ENCODE measurements at regions not wholly inside any gene's neighbourhood (a gene's known extent, or its start where the extent isn't known, plus 50 kb on each side); places are given as distances from the start of the nearest gene placed in this dataset.

DNA sequence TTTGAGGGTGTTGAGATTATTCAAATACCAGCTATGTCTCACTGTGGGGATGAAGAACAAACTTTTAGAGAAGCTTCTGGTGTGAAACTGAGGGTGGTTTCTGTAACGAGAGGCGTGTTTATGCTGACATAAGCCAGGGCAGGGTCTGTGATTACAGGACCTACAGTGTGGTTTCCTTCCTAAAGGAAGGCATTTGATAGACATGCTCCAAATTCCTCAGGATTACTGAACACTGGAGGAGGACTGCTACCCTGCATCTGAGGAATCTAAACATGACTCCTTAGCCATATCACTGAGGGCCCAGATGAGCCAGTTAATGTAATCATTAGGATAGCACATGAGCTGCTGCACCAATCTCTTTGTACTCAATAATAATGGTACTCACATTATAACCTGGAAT is 328.4 kb upstream of the UMPS start:
- DNase-seq (ENCODE audit: low read depth) (no peak), FAIRE-seq (no peak)
- TF ChIP-seq, protein P1, sequence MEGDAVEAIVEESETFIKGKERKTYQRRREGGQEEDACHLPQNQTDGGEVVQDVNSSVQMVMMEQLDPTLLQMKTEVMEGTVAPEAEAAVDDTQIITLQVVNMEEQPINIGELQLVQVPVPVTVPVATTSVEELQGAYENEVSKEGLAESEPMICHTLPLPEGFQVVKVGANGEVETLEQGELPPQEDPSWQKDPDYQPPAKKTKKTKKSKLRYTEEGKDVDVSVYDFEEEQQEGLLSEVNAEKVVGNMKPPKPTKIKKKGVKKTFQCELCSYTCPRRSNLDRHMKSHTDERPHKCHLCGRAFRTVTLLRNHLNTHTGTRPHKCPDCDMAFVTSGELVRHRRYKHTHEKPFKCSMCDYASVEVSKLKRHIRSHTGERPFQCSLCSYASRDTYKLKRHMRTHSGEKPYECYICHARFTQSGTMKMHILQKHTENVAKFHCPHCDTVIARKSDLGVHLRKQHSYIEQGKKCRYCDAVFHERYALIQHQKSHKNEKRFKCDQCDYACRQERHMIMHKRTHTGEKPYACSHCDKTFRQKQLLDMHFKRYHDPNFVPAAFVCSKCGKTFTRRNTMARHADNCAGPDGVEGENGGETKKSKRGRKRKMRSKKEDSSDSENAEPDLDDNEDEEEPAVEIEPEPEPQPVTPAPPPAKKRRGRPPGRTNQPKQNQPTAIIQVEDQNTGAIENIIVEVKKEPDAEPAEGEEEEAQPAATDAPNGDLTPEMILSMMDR (IDR thresholded peaks at IDR 0.05; ENCODE audit: insufficient read depth, low read length, severe bottlenecking): no peak

DNA sequence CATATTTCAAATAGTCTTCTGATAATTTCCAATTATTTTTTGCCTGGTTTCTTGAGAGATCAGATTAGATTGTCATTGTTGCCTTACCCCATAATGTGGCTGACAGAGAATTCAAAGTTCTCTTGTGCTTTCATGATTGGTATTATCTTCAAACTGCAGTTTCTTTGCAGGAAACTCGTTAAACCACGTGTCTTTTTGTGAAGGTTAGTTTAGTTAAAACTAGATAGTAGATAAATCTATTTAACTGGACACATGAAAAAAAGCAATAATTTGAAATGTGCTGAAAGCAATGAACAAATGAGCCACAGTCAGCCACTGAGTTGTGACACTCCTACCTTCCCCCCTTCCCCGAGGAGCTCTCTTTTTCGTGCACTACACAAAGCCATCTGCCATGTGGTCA is 327.5 kb upstream of the UMPS start:
- TF ChIP-seq, protein P1 (IDR thresholded peaks at IDR 0.05; ENCODE audit: insufficient read depth, low read length, severe bottlenecking): no peak
- FAIRE-seq (no peak), DNase-seq (ENCODE audit: low read depth) (no peak)
- no peak overlapping the region for H3K4me3 ChIP-seq (ENCODE audit: low read depth, low read length)
- H3K36me3 ChIP-seq (ENCODE audit: control insufficient read depth, insufficient read depth, low read length): no peaks in the 10 kb centered on the region
- no peaks in the 10 kb centered on the region for H3K27me3 ChIP-seq (ENCODE audit: control insufficient read depth, insufficient read depth, low read length)

More for the DNA sequence above, 328.4 kb upstream of the UMPS start:
- Histone ChIP-seq H3K4me3 (ENCODE audit: low read depth, low read length) (no peak overlapping the region), H3K36me3 (ENCODE audit: control insufficient read depth, insufficient read depth, low read length) (no peaks in the 10 kb centered on the region), H3K27me3 (ENCODE audit: control insufficient read depth, insufficient read depth, low read length) (no peaks in the 10 kb centered on the region)

DNA sequence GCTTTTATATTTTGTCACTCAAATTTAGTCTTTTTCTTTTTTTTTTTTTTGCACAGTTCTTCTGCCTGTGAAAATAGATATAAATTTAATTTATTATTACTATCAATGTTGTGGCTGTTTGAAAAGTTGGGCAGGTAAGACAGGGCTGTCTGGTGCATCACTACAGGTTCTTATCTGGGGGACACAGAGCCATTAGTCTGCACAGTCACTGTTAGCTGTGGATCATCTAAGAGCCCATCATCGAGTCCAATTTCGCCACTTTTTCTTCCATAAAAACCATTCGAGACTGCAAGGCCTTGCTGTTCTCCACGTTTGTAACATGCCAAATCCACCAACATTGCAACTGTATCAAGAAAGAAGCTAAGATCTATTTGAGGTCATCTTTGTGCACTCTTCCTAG is 325.6 kb upstream of the UMPS start:
- no peak for FAIRE-seq
- TF ChIP-seq, protein P1 (IDR thresholded peaks at IDR 0.05; ENCODE audit: insufficient read depth, low read length, severe bottlenecking): no peak
- DNase-seq (ENCODE audit: low read depth): no peak
- Histone ChIP-seq H3K4me3 (ENCODE audit: low read depth, low read length) (no peak overlapping the region), H3K27me3 (ENCODE audit: control insufficient read depth, insufficient read depth, low read length) (no peaks in the 10 kb centered on the region), H3K36me3 (ENCODE audit: control insufficient read depth, insufficient read depth, low read length) (no peaks in the 10 kb centered on the region)

DNA sequence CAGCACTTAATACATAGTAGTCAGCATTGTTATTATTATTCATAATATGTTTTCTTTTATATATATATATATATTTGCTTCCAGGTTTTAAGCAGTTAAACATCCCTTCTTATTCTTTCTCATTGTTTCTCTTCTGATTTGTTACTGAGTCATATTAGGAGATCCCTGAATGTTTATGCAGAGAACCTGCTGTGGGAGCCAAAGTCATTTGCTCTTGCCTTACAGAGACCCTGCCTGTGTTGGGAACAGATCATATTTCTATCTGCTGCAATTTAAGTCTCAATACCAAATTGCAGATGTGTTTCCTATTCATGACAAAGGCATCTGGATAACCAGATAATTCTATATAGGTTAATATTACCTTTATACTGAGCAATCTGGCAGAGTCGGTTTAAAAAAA is 323.0 kb upstream of the UMPS start:
- no peak for FAIRE-seq
- TF ChIP-seq, protein P1 (IDR thresholded peaks at IDR 0.05; ENCODE audit: insufficient read depth, low read length, severe bottlenecking): no peak
- DNase-seq (ENCODE audit: low read depth): no peak
- no peaks in the 10 kb centered on the region for H3K27me3 ChIP-seq (ENCODE audit: control insufficient read depth, insufficient read depth, low read length)
- H3K4me3 ChIP-seq (ENCODE audit: low read depth, low read length): no peak overlapping the region
- no peaks in the 10 kb centered on the region for H3K36me3 ChIP-seq (ENCODE audit: control insufficient read depth, insufficient read depth, low read length)

DNA sequence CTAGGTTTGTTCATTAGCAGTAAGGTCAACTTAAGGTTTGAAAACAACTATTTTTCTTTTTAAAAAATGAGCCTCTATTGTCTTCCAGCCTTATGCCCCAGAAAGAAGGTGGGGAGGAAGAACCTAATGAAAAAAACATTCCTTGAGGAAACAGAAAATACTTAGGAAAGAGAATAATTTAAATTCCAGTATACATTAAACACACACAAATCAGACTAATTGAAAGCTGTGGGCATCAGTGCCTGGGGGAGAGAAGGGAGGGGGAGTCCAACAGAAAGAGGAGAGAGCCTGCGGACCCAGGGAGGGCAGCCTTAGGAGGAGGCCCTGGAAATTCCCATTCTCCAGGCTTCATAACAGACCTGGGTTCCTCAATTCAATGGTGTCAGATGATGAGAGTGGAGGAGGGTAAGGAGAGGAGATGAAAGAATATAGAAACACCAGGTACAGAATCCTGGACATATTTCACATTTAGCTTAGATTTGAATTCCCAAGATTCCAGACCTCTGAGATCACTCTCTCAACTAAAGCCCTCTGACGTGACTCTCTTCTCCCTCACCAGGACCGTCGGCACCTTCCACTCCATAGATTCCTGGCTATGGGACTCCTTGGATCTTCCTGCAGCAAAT is 320.5 kb upstream of the UMPS start:
- DNase-seq (ENCODE audit: low read depth) (peak; percentile 65), FAIRE-seq (no peak)
- H3K4me3 ChIP-seq (ENCODE audit: low read depth, low read length): no peak overlapping the region
- H3K27me3 ChIP-seq (ENCODE audit: control insufficient read depth, insufficient read depth, low read length): no peaks in the 10 kb centered on the region
- TF ChIP-seq, protein P1 (IDR thresholded peaks at IDR 0.05; ENCODE audit: insufficient read depth, low read length, severe bottlenecking): no peak
- H3K36me3 ChIP-seq (ENCODE audit: control insufficient read depth, insufficient read depth, low read length): no peaks in the 10 kb centered on the region

DNA sequence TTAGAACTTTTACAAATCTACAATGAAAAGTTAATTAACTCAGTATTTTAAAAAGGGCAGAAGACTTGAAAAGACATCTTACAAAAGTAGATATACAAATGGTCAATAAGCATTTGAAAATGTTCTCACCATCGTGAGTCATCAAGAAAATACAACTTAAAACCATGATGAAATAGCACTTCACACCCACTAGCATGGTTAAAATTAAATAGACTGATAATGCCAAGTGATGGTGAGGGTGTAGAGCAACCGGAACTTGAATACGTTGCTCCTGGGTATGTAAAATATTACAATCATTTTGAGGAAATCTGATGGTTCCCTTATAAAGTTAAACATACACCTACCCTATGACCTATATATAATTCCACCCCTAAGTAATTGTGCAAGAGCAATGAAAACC is 319.8 kb upstream of the UMPS start:
- DNase-seq (ENCODE audit: low read depth) (peak; percentile 77), FAIRE-seq (no peak)
- no peak overlapping the region for H3K4me3 ChIP-seq (ENCODE audit: low read depth, low read length)
- H3K36me3 ChIP-seq (ENCODE audit: control insufficient read depth, insufficient read depth, low read length): no peaks in the 10 kb centered on the region
- TF ChIP-seq, protein P1 (IDR thresholded peaks at IDR 0.05; ENCODE audit: insufficient read depth, low read length, severe bottlenecking): no peak
- H3K27me3 ChIP-seq (ENCODE audit: control insufficient read depth, insufficient read depth, low read length): no peaks in the 10 kb centered on the region

Measured in bronchial epithelial cell (primary cell).